CD4-positive, alpha-beta memory T cell (primary cell): ENCODE measurements at regions not wholly inside any gene's neighbourhood (a gene's known extent, or its start where the extent isn't known, plus 50 kb on each side); places are given as distances from the start of the nearest gene placed in this dataset.

ENCODE experiments used
- CTCF ChIA-PET: fragments of 350-600 bp; sonication (Branson Sonifier 250); formaldehyde crosslinking; loops from one replicate; lab custom pipeline; 2021; ENCODE audit warnings: inconsistent platforms; ENCODE audit not compliant: partially characterized antibody; lab: Charles Lee
- POLR2A ChIA-PET: fragments of 350-600 bp; sonication (Branson Sonifier 250); formaldehyde crosslinking; loops from one replicate; lab custom pipeline; 2021; ENCODE audit not compliant: partially characterized antibody; lab: Charles Lee
- DNase-seq, 5 donors: peaks; one replicate each; pipeline versions ENCODE4 v3.0.0 to v3.0.0-alpha.2; 2020 to 2022; ENCODE audit warnings: mixed read lengths in 1 of 5
- H3K27ac ChIP-seq: one replicate; pipeline ENCODE4 v1.7.0; 2013; ENCODE audit warnings: low read depth, low read length
- H3K27me3 ChIP-seq: 2 replicates; pipeline ENCODE4 v1.7.0; 2013; ENCODE audit warnings: mild to moderate bottlenecking, low read length, moderate library complexity; ENCODE audit not compliant: insufficient read depth
- H3K36me3 ChIP-seq: 2 replicates; pipeline ENCODE4 v1.7.0; 2013; ENCODE audit warnings: mild to moderate bottlenecking, low read length, moderate library complexity; ENCODE audit not compliant: insufficient read depth
- H3K4me1 ChIP-seq: 2 replicates; pipeline ENCODE4 v1.7.0; 2013; ENCODE audit warnings: mild to moderate bottlenecking, low read length, moderate library complexity; ENCODE audit not compliant: insufficient read depth
- H3K4me3 ChIP-seq, 2 donors: one replicate each; pipeline ENCODE4 v1.7.0; 2013; ENCODE audit warnings: low read length in 2 of 2, mild to moderate bottlenecking in 1 of 2
- H3K9me3 ChIP-seq, 2 donors: one replicate each; pipeline ENCODE4 v1.7.0; 2013; ENCODE audit warnings: low read length in 2 of 2, control low read depth in 1 of 2; ENCODE audit not compliant: control insufficient read depth in 1 of 2
- H3K27ac Mint-ChIP-seq, 7 donors: one replicate each; pipeline ENCODE4 v1.8.0; 2020 to 2021; ENCODE audit warnings: mixed read lengths in 7 of 7, mild to moderate bottlenecking in 6 of 7, inconsistent platforms in 3 of 7, moderate library complexity in 3 of 7
- H3K27me3 Mint-ChIP-seq, 2 donors: one replicate each; pipeline ENCODE4 v1.8.0; 2020 to 2021; ENCODE audit warnings: mixed read lengths in 2 of 2
- H3K36me3 Mint-ChIP-seq, 2 donors: one replicate each; pipeline ENCODE4 v1.8.0; 2020 to 2021; ENCODE audit warnings: mixed read lengths in 2 of 2, inconsistent platforms in 1 of 2, mild to moderate bottlenecking in 1 of 2
- H3K4me1 Mint-ChIP-seq, 4 donors: one replicate each; pipeline ENCODE4 v1.8.0; 2020 to 2021; ENCODE audit warnings: mixed read lengths in 4 of 4, mild to moderate bottlenecking in 1 of 4
- H3K4me3 Mint-ChIP-seq, 8 donors: one replicate each; pipeline ENCODE4 v1.8.0; 2020 to 2021; ENCODE audit warnings: mixed read lengths in 8 of 8, mild to moderate bottlenecking in 7 of 8, moderate library complexity in 6 of 8, inconsistent platforms in 3 of 8
- H3K9me3 Mint-ChIP-seq, 8 donors: one replicate each; pipeline ENCODE4 v1.8.0; 2020 to 2021; ENCODE audit warnings: mixed read lengths in 8 of 8, mild to moderate bottlenecking in 5 of 8, inconsistent platforms in 3 of 8, moderate library complexity in 1 of 8
- intact Hi-C: fragments of 100-400 bp; cut with micrococcal nuclease; formaldehyde crosslinking; loops from one replicate; pipeline ENCODE4 v1.15.1; 2023

DNA sequence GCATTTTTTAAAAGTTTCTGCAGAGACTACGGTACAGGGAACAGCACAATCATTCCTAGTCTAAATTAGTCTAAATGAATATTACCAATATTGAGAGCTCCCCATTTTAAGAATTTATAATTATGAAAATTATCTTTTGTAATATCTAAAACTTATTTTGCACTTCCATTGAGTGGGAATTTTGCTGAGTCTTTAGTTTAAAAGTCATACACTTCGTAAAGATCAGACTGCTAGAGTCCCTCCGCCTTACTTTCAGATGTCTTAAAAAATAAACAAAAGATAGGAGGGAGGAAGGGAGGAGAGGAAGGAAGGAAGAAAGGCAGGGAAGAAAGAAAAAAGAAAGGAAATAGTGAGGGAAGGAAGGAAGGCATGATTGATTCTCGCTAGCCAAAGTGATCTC, 278.2 kb upstream of the PRDM1 start:
- H3K4me3 ChIP-seq: no peak overlapping the region
- no peaks in the 10 kb centered on the region for H3K9me3 Mint-ChIP-seq
- H3K4me1 ChIP-seq: peaks cover 33% of the 10 kb centered on the region
- ChIA-PET POLR2A (no interaction called here), CTCF (no interaction called here)
- no peaks in the 10 kb centered on the region for H3K9me3 ChIP-seq
- DNase-seq: no peak
- H3K36me3 Mint-ChIP-seq: no peaks in the 10 kb centered on the region
- H3K4me3 Mint-ChIP-seq: peak overlapping the region in 1 of 8 donors; percentile 33
- no peak overlapping the region for H3K27ac Mint-ChIP-seq
- intact Hi-C loops: no loop called here
- no peaks in the 10 kb centered on the region for H3K27me3 Mint-ChIP-seq
- H3K36me3 ChIP-seq: no peaks in the 10 kb centered on the region
- H3K27me3 ChIP-seq: no peaks in the 10 kb centered on the region
- peaks cover 24 to 42% (median 36%) of the 10 kb centered on the region in 4 donors for H3K4me1 Mint-ChIP-seq
- no peak overlapping the region for H3K27ac ChIP-seq

DNA sequence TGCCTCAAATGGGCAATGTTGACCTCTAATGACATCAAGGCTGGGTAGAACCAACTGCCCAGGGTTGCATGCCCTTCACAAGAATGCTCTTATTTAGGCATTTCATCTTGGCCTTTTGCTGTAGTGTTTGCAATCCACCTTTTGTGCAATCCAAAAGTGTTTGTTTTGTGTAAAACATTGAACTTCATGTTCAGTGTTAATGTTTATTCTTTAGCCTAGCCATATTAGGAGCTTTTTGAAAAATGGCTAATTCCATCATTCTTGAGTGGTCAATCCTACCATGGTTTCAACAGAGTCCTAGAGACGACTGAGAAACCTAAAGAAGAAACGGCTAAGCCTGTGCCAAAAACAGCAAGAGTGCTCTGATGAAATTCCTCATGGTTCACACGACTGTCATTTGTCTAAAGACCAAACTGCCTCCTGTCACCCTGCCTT, 279.6 kb upstream of the PRDM1 start:
- no peak overlapping the region for H3K27ac ChIP-seq
- POLR2A ChIA-PET: no interaction called here
- CTCF ChIA-PET: no interaction called here
- no peaks in the 10 kb centered on the region for H3K36me3 Mint-ChIP-seq
- H3K4me1 Mint-ChIP-seq: peaks cover 24 to 38% (median 35%) of the 10 kb centered on the region in 4 donors
- no peaks in the 10 kb centered on the region for H3K36me3 ChIP-seq
- no peaks in the 10 kb centered on the region for H3K9me3 ChIP-seq
- H3K9me3 Mint-ChIP-seq: peaks cover 0 to 1% (median 0%) of the 10 kb centered on the region in 8 donors
- no peak for DNase-seq
- H3K27me3 Mint-ChIP-seq: no peaks in the 10 kb centered on the region
- intact Hi-C loops: no loop called here
- peaks cover 33% of the 10 kb centered on the region for H3K4me1 ChIP-seq
- H3K27ac Mint-ChIP-seq: no peak overlapping the region
- no peak overlapping the region for H3K4me3 ChIP-seq
- H3K4me3 Mint-ChIP-seq: no peak overlapping the region
- H3K27me3 ChIP-seq: no peaks in the 10 kb centered on the region

DNA sequence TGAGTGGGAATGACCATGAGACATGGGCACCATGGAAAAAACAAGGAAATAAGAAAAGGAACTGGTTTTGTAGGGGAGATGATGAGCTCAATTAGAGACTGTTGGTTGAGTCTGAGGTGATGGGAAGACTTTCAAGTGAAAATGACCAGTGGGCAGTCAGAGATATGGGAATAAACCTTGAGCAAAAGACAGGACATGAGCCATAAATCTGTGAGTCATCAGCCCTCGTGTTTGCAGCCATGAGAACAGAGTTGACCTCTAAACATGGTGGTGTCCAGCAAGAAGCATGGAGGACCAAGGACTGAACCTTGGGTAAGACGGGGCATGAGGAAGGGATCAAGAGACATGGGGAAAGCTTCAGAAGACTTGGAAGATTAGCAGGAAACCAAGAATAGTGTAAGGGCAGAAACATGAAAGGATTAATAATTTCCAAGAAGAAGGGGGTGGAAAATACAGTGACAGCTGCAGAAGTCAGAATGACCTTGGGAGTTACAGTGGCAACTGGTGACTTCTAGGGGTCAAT, 280.6 kb upstream of the PRDM1 start:
- Histone ChIP-seq H3K4me3 (no peak overlapping the region), H3K27ac (no peak overlapping the region), H3K9me3 (no peaks in the 10 kb centered on the region), H3K27me3 (no peaks in the 10 kb centered on the region), H3K36me3 (no peaks in the 10 kb centered on the region), H3K4me1 (peaks cover 26% of the 10 kb centered on the region)
- Mint-ChIP-seq H3K4me1 (peaks cover 23 to 34% (median 30%) of the 10 kb centered on the region in 4 donors), H3K36me3 (no peaks in the 10 kb centered on the region), H3K4me3 (no peak overlapping the region), H3K27me3 (peaks cover 0 to 2% of the 10 kb centered on the region in 2 donors), H3K9me3 (peaks cover 0 to 1% (median 0%) of the 10 kb centered on the region in 8 donors), H3K27ac (no peak overlapping the region)
- DNase-seq: no peak
- CTCF ChIA-PET: no interaction called here
- POLR2A ChIA-PET: no interaction called here
- intact Hi-C loops: no loop called here

DNA sequence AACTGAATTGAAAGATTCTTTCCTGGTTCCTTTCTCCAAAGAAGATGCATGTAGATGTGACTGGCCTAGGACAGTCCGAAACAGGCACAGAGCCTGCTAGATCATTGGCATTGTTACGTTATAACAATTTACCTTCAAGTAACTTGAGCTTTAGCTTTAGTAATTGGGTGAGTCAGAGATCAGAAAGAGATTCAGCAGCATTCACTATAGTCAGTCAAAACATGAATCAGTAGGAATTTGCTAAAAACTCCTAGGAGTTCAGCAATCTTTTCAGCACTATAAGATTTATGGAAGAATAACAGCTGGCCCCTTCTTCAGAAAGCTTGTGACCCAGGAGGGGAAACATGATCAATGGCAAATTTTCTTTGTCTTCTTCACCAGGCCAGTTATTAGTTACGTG, 281.7 kb upstream of the PRDM1 start:
- Histone ChIP-seq H3K4me3 (no peak overlapping the region), H3K4me1 (peaks cover 15% of the 10 kb centered on the region), H3K9me3 (no peaks in the 10 kb centered on the region), H3K27me3 (no peaks in the 10 kb centered on the region), H3K36me3 (no peaks in the 10 kb centered on the region), H3K27ac (no peak overlapping the region)
- H3K9me3 Mint-ChIP-seq: peaks cover 0 to 1% (median 0%) of the 10 kb centered on the region in 8 donors
- peaks cover 12 to 22% (median 19%) of the 10 kb centered on the region in 4 donors for H3K4me1 Mint-ChIP-seq
- peaks cover 0 to 2% of the 10 kb centered on the region in 2 donors for H3K27me3 Mint-ChIP-seq
- intact Hi-C loops: no loop called here
- H3K36me3 Mint-ChIP-seq: no peaks in the 10 kb centered on the region
- no peak for DNase-seq
- H3K27ac Mint-ChIP-seq: no peak overlapping the region
- ChIA-PET CTCF (interaction anchor here (0.7 kb wide), 1 partner anchor 75 kb away, joined by 3 read pairs; no protein-coding TSS in a partner anchor), POLR2A (no interaction called here)
- no peak overlapping the region for H3K4me3 Mint-ChIP-seq

DNA sequence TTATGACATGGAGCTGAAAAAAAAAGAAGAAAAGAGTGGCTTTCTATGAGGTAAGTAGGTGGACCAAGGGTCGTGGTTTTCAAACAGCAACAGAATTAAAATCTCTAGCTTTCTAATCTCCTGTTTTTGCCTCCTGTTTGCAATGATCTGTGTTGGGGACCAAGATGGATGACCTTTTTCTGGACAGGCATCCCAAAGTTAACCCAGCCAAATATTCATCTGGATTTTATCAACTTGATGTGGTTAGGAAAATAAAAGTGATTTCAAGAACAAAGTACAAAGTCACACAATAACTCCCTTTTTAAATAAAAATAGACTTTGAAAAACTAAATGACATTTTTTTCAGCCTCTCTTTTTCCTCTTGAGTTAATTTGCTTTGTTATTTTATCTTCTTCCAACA, 282.1 kb upstream of the PRDM1 start:
- CTCF ChIA-PET: interaction anchor here (1.0 kb wide), 1 partner anchor 29 kb away, joined by 3 read pairs; no protein-coding TSS in a partner anchor
- H3K27ac Mint-ChIP-seq: no peak overlapping the region

DNA sequence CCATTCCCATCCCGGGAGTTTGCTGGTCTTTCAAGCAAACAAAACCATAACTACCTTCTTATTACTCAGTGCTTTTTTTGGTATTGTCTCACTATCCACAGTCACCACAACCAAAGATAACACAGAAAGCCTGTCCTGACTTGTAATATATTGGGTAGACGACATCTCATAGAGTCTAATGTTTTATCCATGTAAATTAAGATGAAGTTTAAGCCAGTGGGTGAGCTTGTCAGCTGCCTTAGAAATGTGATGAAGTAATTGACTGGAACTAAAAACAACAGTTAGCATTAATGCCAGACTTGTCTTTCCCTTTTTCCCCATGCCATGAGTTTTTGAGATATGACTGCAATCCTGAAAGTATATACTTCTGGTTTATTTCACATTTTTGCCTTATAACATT, 282.7 kb upstream of the PRDM1 start:
- CTCF ChIA-PET: interaction anchor here (1.0 kb wide), 1 partner anchor 29 kb away, joined by 3 read pairs; no protein-coding TSS in a partner anchor
- no peak overlapping the region for H3K4me3 Mint-ChIP-seq
- intact Hi-C loops: no loop called here

More for the DNA sequence above, 282.1 kb upstream of the PRDM1 start:
- peaks cover 11% of the 10 kb centered on the region for H3K4me1 ChIP-seq
- H3K27me3 Mint-ChIP-seq: peaks cover 0 to 2% of the 10 kb centered on the region in 2 donors
- no peaks in the 10 kb centered on the region for H3K27me3 ChIP-seq
- DNase-seq: no peak
- no peaks in the 10 kb centered on the region for H3K9me3 ChIP-seq
- H3K4me3 ChIP-seq: no peak overlapping the region
- intact Hi-C loops: no loop called here
- POLR2A ChIA-PET: no interaction called here
- H3K36me3 ChIP-seq: no peaks in the 10 kb centered on the region
- H3K9me3 Mint-ChIP-seq: peaks cover 0 to 1% (median 0%) of the 10 kb centered on the region in 8 donors
- no peaks in the 10 kb centered on the region for H3K36me3 Mint-ChIP-seq
- H3K27ac ChIP-seq: no peak overlapping the region
- no peak overlapping the region for H3K4me3 Mint-ChIP-seq
- H3K4me1 Mint-ChIP-seq: peaks cover 8 to 18% (median 15%) of the 10 kb centered on the region in 4 donors

DNA sequence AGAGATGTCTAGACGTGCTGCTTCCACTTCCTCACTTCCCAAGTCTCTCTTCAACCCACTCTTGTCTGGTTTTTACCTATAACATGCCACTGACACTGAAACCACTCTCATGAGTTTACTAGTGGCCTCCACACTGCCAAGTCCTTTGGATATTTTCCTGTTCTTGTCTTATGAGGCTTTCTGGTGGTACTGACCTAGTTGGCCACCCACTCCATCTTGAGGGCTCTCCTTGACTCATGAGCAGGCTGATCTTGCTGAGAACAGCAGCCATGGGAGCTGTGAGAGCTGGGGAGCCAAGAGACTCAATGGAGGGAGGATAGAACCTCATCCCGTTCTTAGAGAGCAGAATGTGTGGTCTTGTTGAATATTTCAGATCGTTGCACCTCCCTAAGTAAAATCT, 283.4 kb upstream of the PRDM1 start:
- POLR2A ChIA-PET: no interaction called here
- Mint-ChIP-seq H3K27ac (no peak overlapping the region), H3K4me3 (no peak overlapping the region), H3K4me1 (peaks cover 0 to 5% (median 4%) of the 10 kb centered on the region in 4 donors), H3K9me3 (peaks cover 0 to 1% (median 0%) of the 10 kb centered on the region in 8 donors), H3K27me3 (peaks cover 0 to 2% of the 10 kb centered on the region in 2 donors), H3K36me3 (no peaks in the 10 kb centered on the region)
- Histone ChIP-seq H3K27me3 (no peaks in the 10 kb centered on the region), H3K9me3 (no peaks in the 10 kb centered on the region), H3K27ac (no peak overlapping the region), H3K4me3 (no peak overlapping the region), H3K4me1 (no peaks in the 10 kb centered on the region), H3K36me3 (no peaks in the 10 kb centered on the region)
- DNase-seq: no peak
- intact Hi-C loops: no loop called here
- CTCF ChIA-PET: no interaction called here

More for the DNA sequence above, 282.7 kb upstream of the PRDM1 start:
- Histone ChIP-seq H3K27ac (no peak overlapping the region), H3K9me3 (no peaks in the 10 kb centered on the region), H3K4me3 (no peak overlapping the region), H3K36me3 (no peaks in the 10 kb centered on the region), H3K4me1 (peaks cover 5% of the 10 kb centered on the region), H3K27me3 (no peaks in the 10 kb centered on the region)
- Mint-ChIP-seq H3K27ac (no peak overlapping the region), H3K4me1 (peaks cover 4 to 13% (median 10%) of the 10 kb centered on the region in 4 donors), H3K36me3 (no peaks in the 10 kb centered on the region), H3K9me3 (peaks cover 0 to 1% (median 0%) of the 10 kb centered on the region in 8 donors), H3K27me3 (peaks cover 0 to 2% of the 10 kb centered on the region in 2 donors)
- POLR2A ChIA-PET: no interaction called here
- no peak for DNase-seq
